Vagina (tissue), 2 donors: ENCODE measurements at regions not wholly inside any gene's neighbourhood (a gene's known extent, or its start where the extent isn't known, plus 50 kb on each side); places are given as distances from the start of the nearest gene placed in this dataset.

Source experiments
- POLR2A ChIP-seq, 2 donors: fragments of 450-650 bp; IDR thresholded peaks; one replicate each; pipeline ENCODE4 v1.6.1; 2017; ENCODE audit warnings: antibody characterized with exemption in 2 of 2, mild to moderate bottlenecking in 2 of 2, moderate library complexity in 2 of 2
- TF ChIP-seq, protein P1 (sequence below), 3 experiments: fragments of 450-650 bp in 2 of 3; fragments of 200-600 bp in 1 of 3; sonication (generic) in 1 of 3; IDR thresholded peaks; one replicate each; pipeline ENCODE4 v1.5.1; 2017 to 2019; ENCODE audit warnings: antibody characterized with exemption in 3 of 3, mild to moderate bottlenecking in 2 of 3, moderate library complexity in 2 of 3

DNA sequence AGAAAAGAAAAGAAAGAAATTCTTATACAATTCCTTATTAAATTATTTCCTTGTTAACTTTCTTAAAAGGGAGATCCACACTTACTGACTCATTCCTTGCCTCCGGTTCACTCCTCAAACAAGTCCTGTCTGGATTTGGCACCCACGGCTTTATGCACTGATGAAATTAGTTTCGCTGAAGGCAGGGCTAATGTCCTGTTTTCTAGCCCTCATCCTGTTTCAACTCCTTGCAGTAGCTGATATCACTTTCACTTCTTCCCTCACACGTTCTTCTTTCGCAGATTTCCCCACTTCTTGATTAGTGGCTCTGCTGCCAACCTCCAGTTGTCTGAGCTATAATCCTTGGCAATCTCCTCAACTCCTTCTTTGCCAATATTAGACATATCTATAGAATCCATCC lies 215.2 kb downstream of the URB2 start:
- TF ChIP-seq POLR2A (IDR thresholded peaks at IDR 0.05): no peak
- TF ChIP-seq, protein P1, sequence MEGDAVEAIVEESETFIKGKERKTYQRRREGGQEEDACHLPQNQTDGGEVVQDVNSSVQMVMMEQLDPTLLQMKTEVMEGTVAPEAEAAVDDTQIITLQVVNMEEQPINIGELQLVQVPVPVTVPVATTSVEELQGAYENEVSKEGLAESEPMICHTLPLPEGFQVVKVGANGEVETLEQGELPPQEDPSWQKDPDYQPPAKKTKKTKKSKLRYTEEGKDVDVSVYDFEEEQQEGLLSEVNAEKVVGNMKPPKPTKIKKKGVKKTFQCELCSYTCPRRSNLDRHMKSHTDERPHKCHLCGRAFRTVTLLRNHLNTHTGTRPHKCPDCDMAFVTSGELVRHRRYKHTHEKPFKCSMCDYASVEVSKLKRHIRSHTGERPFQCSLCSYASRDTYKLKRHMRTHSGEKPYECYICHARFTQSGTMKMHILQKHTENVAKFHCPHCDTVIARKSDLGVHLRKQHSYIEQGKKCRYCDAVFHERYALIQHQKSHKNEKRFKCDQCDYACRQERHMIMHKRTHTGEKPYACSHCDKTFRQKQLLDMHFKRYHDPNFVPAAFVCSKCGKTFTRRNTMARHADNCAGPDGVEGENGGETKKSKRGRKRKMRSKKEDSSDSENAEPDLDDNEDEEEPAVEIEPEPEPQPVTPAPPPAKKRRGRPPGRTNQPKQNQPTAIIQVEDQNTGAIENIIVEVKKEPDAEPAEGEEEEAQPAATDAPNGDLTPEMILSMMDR (IDR thresholded peaks at IDR 0.05): no peak
